ENCODE measurements at regions not wholly inside any gene's neighbourhood (a gene's known extent, or its start where the extent isn't known, plus 50 kb on each side); places are given as distances from the start of the nearest gene placed in this dataset.

DNA sequence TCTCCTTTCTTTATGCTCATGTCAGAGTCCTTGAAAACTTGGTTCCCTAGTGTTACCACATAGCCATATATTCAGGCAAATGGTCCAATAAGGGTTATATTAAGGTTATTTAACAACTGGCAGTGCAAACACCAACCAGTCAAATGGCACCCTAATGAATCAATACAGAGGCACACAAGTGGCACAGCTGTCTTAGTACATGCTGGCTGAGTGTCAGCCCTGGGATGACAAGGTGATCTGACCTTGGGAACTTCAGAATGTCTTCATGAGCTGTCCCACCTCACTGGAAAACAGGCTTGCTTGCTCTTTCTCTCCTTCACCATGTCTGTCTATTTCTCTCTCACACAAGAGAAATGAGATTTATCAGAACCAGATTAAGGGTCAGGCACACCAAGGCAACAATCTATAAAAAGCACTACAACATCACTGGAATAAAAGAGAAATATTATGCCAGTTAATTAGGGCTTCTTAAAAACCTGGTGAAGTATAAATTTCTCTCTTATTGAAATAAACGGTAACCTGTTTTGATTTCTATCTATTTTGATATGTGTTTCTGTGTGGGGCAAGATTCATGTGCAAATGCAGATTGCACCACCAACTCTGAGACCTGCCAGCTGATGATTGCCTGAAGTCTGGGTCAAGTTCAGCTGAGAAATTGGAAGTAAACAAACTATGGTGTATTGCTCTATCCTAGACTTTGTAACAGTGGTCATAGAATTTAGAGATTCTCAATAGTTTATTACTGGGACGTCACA, 140.7 kb downstream of the SREK1 start:
- TF ChIP-seq, protein P1, sequence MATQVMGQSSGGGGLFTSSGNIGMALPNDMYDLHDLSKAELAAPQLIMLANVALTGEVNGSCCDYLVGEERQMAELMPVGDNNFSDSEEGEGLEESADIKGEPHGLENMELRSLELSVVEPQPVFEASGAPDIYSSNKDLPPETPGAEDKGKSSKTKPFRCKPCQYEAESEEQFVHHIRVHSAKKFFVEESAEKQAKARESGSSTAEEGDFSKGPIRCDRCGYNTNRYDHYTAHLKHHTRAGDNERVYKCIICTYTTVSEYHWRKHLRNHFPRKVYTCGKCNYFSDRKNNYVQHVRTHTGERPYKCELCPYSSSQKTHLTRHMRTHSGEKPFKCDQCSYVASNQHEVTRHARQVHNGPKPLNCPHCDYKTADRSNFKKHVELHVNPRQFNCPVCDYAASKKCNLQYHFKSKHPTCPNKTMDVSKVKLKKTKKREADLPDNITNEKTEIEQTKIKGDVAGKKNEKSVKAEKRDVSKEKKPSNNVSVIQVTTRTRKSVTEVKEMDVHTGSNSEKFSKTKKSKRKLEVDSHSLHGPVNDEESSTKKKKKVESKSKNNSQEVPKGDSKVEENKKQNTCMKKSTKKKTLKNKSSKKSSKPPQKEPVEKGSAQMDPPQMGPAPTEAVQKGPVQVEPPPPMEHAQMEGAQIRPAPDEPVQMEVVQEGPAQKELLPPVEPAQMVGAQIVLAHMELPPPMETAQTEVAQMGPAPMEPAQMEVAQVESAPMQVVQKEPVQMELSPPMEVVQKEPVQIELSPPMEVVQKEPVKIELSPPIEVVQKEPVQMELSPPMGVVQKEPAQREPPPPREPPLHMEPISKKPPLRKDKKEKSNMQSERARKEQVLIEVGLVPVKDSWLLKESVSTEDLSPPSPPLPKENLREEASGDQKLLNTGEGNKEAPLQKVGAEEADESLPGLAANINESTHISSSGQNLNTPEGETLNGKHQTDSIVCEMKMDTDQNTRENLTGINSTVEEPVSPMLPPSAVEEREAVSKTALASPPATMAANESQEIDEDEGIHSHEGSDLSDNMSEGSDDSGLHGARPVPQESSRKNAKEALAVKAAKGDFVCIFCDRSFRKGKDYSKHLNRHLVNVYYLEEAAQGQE (tag by site-specific recombination; IDR thresholded peaks at IDR 0.05), result no peak
- TF ChIP-seq, protein P2, sequence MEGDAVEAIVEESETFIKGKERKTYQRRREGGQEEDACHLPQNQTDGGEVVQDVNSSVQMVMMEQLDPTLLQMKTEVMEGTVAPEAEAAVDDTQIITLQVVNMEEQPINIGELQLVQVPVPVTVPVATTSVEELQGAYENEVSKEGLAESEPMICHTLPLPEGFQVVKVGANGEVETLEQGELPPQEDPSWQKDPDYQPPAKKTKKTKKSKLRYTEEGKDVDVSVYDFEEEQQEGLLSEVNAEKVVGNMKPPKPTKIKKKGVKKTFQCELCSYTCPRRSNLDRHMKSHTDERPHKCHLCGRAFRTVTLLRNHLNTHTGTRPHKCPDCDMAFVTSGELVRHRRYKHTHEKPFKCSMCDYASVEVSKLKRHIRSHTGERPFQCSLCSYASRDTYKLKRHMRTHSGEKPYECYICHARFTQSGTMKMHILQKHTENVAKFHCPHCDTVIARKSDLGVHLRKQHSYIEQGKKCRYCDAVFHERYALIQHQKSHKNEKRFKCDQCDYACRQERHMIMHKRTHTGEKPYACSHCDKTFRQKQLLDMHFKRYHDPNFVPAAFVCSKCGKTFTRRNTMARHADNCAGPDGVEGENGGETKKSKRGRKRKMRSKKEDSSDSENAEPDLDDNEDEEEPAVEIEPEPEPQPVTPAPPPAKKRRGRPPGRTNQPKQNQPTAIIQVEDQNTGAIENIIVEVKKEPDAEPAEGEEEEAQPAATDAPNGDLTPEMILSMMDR (tag by site-specific recombination; IDR thresholded peaks at IDR 0.05), result no peak
